GM12878 (cell line): ENCODE measurements at regions not wholly inside any gene's neighbourhood (a gene's known extent, or its start where the extent isn't known, plus 50 kb on each side); places are given as distances from the start of the nearest gene placed in this dataset.
A peak's percentile ranks its signal among the peaks of the same experiment; 100 is the strongest.

Source experiments
- ATAC-seq: fragments of 200-7000 bp; cut with Tn5 transposase; 3 replicates; pipeline ENCODE4 v1.9.1; 2020; ENCODE audit warnings: mild to moderate bottlenecking, moderate library complexity
- BruUV-seq: library from RNA; stranded (reverse); fragments of 400-500 nt; replicated peaks from 2 replicates; lab custom pipeline; 2021; lab: Mats Ljungman, UMichigan
- CTCF ChIA-PET: fragments of 300-600 bp; sonication (Branson Sonifier 250); formaldehyde crosslinking; extraction: SDS; loops from one replicate; lab custom pipeline; 2021; ENCODE audit warnings: inconsistent platforms; lab: Yijun Ruan, JAX
- POLR2A ChIA-PET: fragments of 350-600 bp; formaldehyde crosslinking; extraction: SDS; loops from one replicate; lab custom pipeline; 2021; ENCODE audit warnings: inconsistent platforms; lab: Charles Lee
- RAD21 ChIA-PET: fragments of 300-600 bp; sonication (Branson Sonifier 250); formaldehyde crosslinking; loops from one replicate; lab custom pipeline; 2023; ENCODE audit warnings: antibody characterized with exemption; ENCODE audit not compliant: unreplicated experiment; lab: Charles Lee
- SMC1A ChIA-PET: fragments of 300-600 bp; sonication (Branson Sonifier 250); formaldehyde crosslinking; loops from one replicate; lab custom pipeline; 2023; ENCODE audit not compliant: unreplicated experiment, uncharacterized antibody; lab: Charles Lee
- DNase-seq: peaks from one replicate; pipeline ENCODE4 v3.0.0-alpha.2; 2011; ENCODE audit warnings: low read depth, low spot score
- FAIRE-seq: peaks from 3 replicates; lab custom pipeline; 2011; peaks lifted over from hg19 to GRCh38; lab: Jason Lieb, UNC
- H2AFZ ChIP-seq: 2 replicates; pipeline ENCODE4 v1.6.0; 2011; ENCODE audit warnings: low read depth, low read length, control low read depth; ENCODE audit not compliant: control insufficient read depth
- H3K27ac ChIP-seq: 2 replicates; pipeline ENCODE4 v1.5.1; 2011; ENCODE audit warnings: control low read depth; ENCODE audit not compliant: control insufficient read depth, insufficient read depth
- H3K27me3 ChIP-seq, 2 experiments: replicated peaks in 1 of 2; 2 replicates each; pipeline versions ENCODE4 v1.6.0 to v1.6.1; 2011; ENCODE audit warnings: low read length in 1 of 2; ENCODE audit not compliant: control insufficient read depth in 2 of 2, insufficient read depth in 2 of 2
- H3K36me3 ChIP-seq, 2 experiments: 2 replicates each; pipeline ENCODE4 v1.5.1; 2011; ENCODE audit warnings: low read length in 1 of 2; ENCODE audit not compliant: control insufficient read depth in 2 of 2, insufficient read depth in 2 of 2
- H3K4me1 ChIP-seq: 2 replicates; pipeline ENCODE4 v1.6.1; 2011; ENCODE audit warnings: mild to moderate bottlenecking, low read length, moderate library complexity, mixed read lengths; ENCODE audit not compliant: control insufficient read depth, insufficient read depth
- H3K4me2 ChIP-seq: 2 replicates; pipeline ENCODE4 v1.6.0; 2011; ENCODE audit warnings: control low read depth; ENCODE audit not compliant: control insufficient read depth, insufficient read depth
- H3K4me3 ChIP-seq: fragments of 200-600 bp; sonication (generic); 2 replicates; pipeline ENCODE4 v1.5.1; 2016
- H3K79me2 ChIP-seq: 2 replicates; pipeline ENCODE4 v1.6.0; 2011; ENCODE audit warnings: low read length; ENCODE audit not compliant: control insufficient read depth, insufficient read depth
- H3K9ac ChIP-seq: 2 replicates; pipeline ENCODE4 v1.8.0; 2011; ENCODE audit warnings: low read length, control low read depth, mixed read lengths; ENCODE audit not compliant: control insufficient read depth, insufficient read depth
- H3K9me3 ChIP-seq: replicated peaks from 3 replicates; pipeline ENCODE4 v1.5.1; 2011; ENCODE audit warnings: mild to moderate bottlenecking, low read length; ENCODE audit not compliant: control insufficient read depth, insufficient read depth
- H4K20me1 ChIP-seq: 2 replicates; pipeline ENCODE4 v1.6.0; 2011; ENCODE audit not compliant: control insufficient read depth, insufficient read depth
- E4F1 ChIP-seq: fragments of 450-650 bp; IDR thresholded peaks from 2 replicates; pipeline ENCODE4 v1.6.1; 2018; ENCODE audit warnings: borderline replicate concordance, mild to moderate bottlenecking; ENCODE audit not compliant: partially characterized antibody
- GABPA ChIP-seq: IDR thresholded peaks from 2 replicates; pipeline ENCODE4 v1.6.1; 2014; ENCODE audit warnings: antibody characterized with exemption, low read depth, mild to moderate bottlenecking, inconsistent platforms
- HDAC2 ChIP-seq: fragments of 200-600 bp; sonication (generic); IDR thresholded peaks from 2 replicates; pipeline ENCODE4 v1.6.1; 2017
- KDM1A ChIP-seq: fragments of 200-600 bp; sonication (generic); IDR thresholded peaks from 2 replicates; pipeline ENCODE4 v1.6.1; 2016; ENCODE audit warnings: borderline replicate concordance
- MTA2 ChIP-seq: fragments of 450-650 bp; IDR thresholded peaks from 2 replicates; pipeline ENCODE4 v1.6.1; 2016; ENCODE audit warnings: low read depth, mild to moderate bottlenecking, moderate library complexity
- RAD21 ChIP-seq: IDR thresholded peaks from 2 replicates; pipeline ENCODE4 v1.6.1; 2011; ENCODE audit warnings: mild to moderate bottlenecking, low read depth, low read length, moderate library complexity; ENCODE audit not compliant: insufficient read depth
- RAD51 ChIP-seq: fragments of 450-650 bp; IDR thresholded peaks from 2 replicates; pipeline ENCODE4 v1.6.1; 2016; ENCODE audit warnings: moderate library complexity, mild to moderate bottlenecking, inconsistent platforms
- RELA ChIP-seq: fragments of 450-650 bp; IDR thresholded peaks from 2 replicates; pipeline ENCODE4 v1.8.0; 2014; ENCODE audit warnings: borderline replicate concordance; ENCODE audit not compliant: partially characterized antibody
- SMAD5 ChIP-seq: IDR thresholded peaks from 2 replicates; pipeline ENCODE4 v1.6.1; 2016; ENCODE audit warnings: antibody characterized with exemption, low read depth
- SPI1 ChIP-seq: IDR thresholded peaks from 2 replicates; pipeline ENCODE4 v1.6.1; 2011; ENCODE audit warnings: low read depth, mild to moderate bottlenecking, low read length, moderate library complexity, borderline replicate concordance; ENCODE audit not compliant: insufficient read depth
- TAF1 ChIP-seq: IDR thresholded peaks from 2 replicates; pipeline ENCODE4 v1.6.1; 2011; ENCODE audit warnings: mild to moderate bottlenecking, low read depth, low read length, borderline replicate concordance
- WGBS: methylation state at CpG from one replicate; pipeline ENCODE4 v1.1.6; 2016; ENCODE audit warnings: low lambda C conversion rate; ENCODE audit not compliant: insufficient replicate concordance, insufficient coverage; ENCODE audit errors: missing lambda C conversion rate; 5-methylcytosine and 5-hydroxymethylcytosine counted together
- in situ Hi-C: fragments of 300-500 bp; cut with MboI; formaldehyde crosslinking; loops from 9 replicates; pipeline ENCODE4 v1.14.3; 2018; ENCODE audit warnings: mixed read lengths
- intact Hi-C: fragments of 100-400 bp; cut with micrococcal nuclease; formaldehyde crosslinking; loops from one replicate; pipeline ENCODE4 v1.14.2; 2022; ENCODE audit not compliant: unreplicated experiment
- TF ChIP-seq, protein P1 (sequence below): fragments of 450-650 bp; IDR thresholded peaks from 2 replicates; pipeline ENCODE4 v1.6.1; 2017; ENCODE audit warnings: mild to moderate bottlenecking, moderate library complexity
- TF ChIP-seq, protein P2 (sequence below): IDR thresholded peaks from 2 replicates; pipeline ENCODE4 v1.6.1; 2012; ENCODE audit warnings: low read depth, low read length, improper control_type of control experiment
- TF ChIP-seq, protein P3 (sequence below): fragments of 450-650 bp; IDR thresholded peaks from 2 replicates; pipeline ENCODE4 v1.6.1; 2017; ENCODE audit warnings: antibody characterized with exemption, mild to moderate bottlenecking, moderate library complexity

DNA sequence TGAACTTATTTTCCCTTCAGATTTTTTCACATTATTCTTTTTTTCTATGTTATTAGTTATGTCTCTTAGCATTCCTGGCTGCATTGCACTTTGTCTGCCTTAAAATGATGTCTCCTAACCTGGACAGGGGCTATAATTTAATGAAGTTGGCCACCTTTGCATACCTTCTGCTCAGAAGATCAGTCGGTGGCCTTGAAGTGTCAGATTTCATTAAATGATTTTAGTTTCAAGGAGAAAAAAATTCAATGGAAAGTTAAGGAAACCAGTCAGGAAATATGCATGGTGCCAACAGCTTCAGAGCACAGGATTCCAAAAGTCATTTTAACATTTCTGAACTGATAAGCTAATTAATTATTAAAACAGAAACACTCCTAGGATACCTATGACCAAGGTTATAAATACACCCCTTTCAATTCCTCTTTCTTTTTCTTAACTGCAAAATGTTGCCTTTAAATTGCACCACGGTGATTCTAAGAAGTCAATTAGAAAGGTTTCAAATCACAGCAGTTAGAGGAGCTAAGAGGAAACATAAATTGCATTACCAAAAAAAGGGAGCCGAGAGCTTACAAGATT lies 533.4 kb downstream of the KCNJ2 start:
- no peak overlapping the region for H3K4me3 ChIP-seq
- H3K36me3 ChIP-seq, result no peaks in the 10 kb centered on the region
- no peak overlapping the region for H3K27ac ChIP-seq
- RAD21 ChIA-PET, result no interaction called here
- 47% methylated on average over 3 of the region's 3 CpGs for WGBS
- in situ Hi-C loops (no loop called here), intact Hi-C loops (no loop called here)
- BruUV-seq, result no TSS peak
- H3K79me2 ChIP-seq, result no peaks in the 10 kb centered on the region
- POLR2A ChIA-PET, result no interaction called here
- CTCF ChIA-PET, result interaction anchor here (1.4 kb wide), 1 partner anchor 12 kb away, joined by 9 read pairs; no protein-coding TSS in a partner anchor
- no peaks in the 10 kb centered on the region for H4K20me1 ChIP-seq
- H3K9me3 ChIP-seq, result no peaks in the 10 kb centered on the region
- no peak overlapping the region for H2AFZ ChIP-seq
- H3K9ac ChIP-seq, result no peak overlapping the region
- no peak for FAIRE-seq
- DNase-seq, result no peak
- no peak overlapping the region for H3K4me2 ChIP-seq
- no peaks in the 10 kb centered on the region for H3K27me3 ChIP-seq
- SMC1A ChIA-PET, result interaction anchor here (1.2 kb wide), 1 partner anchor 8 kb away, joined by 3 read pairs; no protein-coding TSS in a partner anchor
- ATAC-seq, result no peak
- no peaks in the 10 kb centered on the region for H3K4me1 ChIP-seq
- no peak for TF ChIP-seq GABPA
- TF ChIP-seq MTA2, result peak; percentile 89
- TF ChIP-seq RAD51, result no peak
- TF ChIP-seq, protein P1, sequence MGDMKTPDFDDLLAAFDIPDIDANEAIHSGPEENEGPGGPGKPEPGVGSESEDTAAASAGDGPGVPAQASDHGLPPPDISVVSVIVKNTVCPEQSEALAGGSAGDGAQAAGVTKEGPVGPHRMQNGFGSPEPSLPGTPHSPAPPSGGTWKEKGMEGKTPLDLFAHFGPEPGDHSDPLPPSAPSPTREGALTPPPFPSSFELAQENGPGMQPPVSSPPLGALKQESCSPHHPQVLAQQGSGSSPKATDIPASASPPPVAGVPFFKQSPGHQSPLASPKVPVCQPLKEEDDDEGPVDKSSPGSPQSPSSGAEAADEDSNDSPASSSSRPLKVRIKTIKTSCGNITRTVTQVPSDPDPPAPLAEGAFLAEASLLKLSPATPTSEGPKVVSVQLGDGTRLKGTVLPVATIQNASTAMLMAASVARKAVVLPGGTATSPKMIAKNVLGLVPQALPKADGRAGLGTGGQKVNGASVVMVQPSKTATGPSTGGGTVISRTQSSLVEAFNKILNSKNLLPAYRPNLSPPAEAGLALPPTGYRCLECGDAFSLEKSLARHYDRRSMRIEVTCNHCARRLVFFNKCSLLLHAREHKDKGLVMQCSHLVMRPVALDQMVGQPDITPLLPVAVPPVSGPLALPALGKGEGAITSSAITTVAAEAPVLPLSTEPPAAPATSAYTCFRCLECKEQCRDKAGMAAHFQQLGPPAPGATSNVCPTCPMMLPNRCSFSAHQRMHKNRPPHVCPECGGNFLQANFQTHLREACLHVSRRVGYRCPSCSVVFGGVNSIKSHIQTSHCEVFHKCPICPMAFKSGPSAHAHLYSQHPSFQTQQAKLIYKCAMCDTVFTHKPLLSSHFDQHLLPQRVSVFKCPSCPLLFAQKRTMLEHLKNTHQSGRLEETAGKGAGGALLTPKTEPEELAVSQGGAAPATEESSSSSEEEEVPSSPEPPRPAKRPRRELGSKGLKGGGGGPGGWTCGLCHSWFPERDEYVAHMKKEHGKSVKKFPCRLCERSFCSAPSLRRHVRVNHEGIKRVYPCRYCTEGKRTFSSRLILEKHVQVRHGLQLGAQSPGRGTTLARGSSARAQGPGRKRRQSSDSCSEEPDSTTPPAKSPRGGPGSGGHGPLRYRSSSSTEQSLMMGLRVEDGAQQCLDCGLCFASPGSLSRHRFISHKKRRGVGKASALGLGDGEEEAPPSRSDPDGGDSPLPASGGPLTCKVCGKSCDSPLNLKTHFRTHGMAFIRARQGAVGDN, result no peak
- TF ChIP-seq E4F1, result no peak
- TF ChIP-seq HDAC2, result no peak
- TF ChIP-seq, protein P2, sequence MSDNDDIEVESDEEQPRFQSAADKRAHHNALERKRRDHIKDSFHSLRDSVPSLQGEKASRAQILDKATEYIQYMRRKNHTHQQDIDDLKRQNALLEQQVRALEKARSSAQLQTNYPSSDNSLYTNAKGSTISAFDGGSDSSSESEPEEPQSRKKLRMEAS, result no peak
- TF ChIP-seq RELA, result no peak
- peak; percentile 40; the same call in 1 of the 2 replicates for TF ChIP-seq SPI1
- no peak for TF ChIP-seq TAF1
- no peak for TF ChIP-seq KDM1A
- TF ChIP-seq, protein P3, sequence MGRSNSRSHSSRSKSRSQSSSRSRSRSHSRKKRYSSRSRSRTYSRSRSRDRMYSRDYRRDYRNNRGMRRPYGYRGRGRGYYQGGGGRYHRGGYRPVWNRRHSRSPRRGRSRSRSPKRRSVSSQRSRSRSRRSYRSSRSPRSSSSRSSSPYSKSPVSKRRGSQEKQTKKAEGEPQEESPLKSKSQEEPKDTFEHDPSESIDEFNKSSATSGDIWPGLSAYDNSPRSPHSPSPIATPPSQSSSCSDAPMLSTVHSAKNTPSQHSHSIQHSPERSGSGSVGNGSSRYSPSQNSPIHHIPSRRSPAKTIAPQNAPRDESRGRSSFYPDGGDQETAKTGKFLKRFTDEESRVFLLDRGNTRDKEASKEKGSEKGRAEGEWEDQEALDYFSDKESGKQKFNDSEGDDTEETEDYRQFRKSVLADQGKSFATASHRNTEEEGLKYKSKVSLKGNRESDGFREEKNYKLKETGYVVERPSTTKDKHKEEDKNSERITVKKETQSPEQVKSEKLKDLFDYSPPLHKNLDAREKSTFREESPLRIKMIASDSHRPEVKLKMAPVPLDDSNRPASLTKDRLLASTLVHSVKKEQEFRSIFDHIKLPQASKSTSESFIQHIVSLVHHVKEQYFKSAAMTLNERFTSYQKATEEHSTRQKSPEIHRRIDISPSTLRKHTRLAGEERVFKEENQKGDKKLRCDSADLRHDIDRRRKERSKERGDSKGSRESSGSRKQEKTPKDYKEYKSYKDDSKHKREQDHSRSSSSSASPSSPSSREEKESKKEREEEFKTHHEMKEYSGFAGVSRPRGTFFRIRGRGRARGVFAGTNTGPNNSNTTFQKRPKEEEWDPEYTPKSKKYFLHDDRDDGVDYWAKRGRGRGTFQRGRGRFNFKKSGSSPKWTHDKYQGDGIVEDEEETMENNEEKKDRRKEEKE, result no peak
- no peak for TF ChIP-seq SMAD5
- TF ChIP-seq RAD21, result no peak
